Glutamatergic neuron (in vitro differentiated cells): ENCODE measurements at regions not wholly inside any gene's neighbourhood (a gene's known extent, or its start where the extent isn't known, plus 50 kb on each side); places are given as distances from the start of the nearest gene placed in this dataset.

Source experiments
- DNase-seq: peaks from one replicate; pipeline ENCODE4 v3.0.0; 2022
- H3K27ac Mint-ChIP-seq: one replicate; pipeline ENCODE4 v1.8.0; 2020; ENCODE audit warnings: mild to moderate bottlenecking, mixed read lengths, inconsistent platforms; ENCODE audit not compliant: unreplicated experiment
- H3K27me3 Mint-ChIP-seq: one replicate; pipeline ENCODE4 v1.8.0; 2020; ENCODE audit warnings: mild to moderate bottlenecking, moderate library complexity, mixed read lengths, inconsistent platforms; ENCODE audit not compliant: unreplicated experiment
- H3K36me3 Mint-ChIP-seq: one replicate; pipeline ENCODE4 v1.8.0; 2020; ENCODE audit warnings: mild to moderate bottlenecking, mixed read lengths, inconsistent platforms; ENCODE audit not compliant: unreplicated experiment
- H3K4me1 Mint-ChIP-seq: one replicate; pipeline ENCODE4 v1.8.0; 2020; ENCODE audit warnings: mild to moderate bottlenecking, low read depth, mixed read lengths, inconsistent platforms; ENCODE audit not compliant: unreplicated experiment
- H3K4me3 Mint-ChIP-seq: one replicate; pipeline ENCODE4 v1.8.0; 2020; ENCODE audit warnings: mild to moderate bottlenecking, mixed read lengths, inconsistent platforms; ENCODE audit not compliant: unreplicated experiment
- H3K9me3 Mint-ChIP-seq: one replicate; pipeline ENCODE4 v1.8.0; 2020; ENCODE audit warnings: mild to moderate bottlenecking, moderate library complexity, mixed read lengths, inconsistent platforms; ENCODE audit not compliant: unreplicated experiment
- TF ChIP-seq, protein P1 (sequence below): fragments of 200-600 bp; sonication (generic); IDR thresholded peaks from one replicate; pipeline ENCODE4 v1.5.0; 2021; ENCODE audit not compliant: partially characterized antibody, unreplicated experiment

DNA sequence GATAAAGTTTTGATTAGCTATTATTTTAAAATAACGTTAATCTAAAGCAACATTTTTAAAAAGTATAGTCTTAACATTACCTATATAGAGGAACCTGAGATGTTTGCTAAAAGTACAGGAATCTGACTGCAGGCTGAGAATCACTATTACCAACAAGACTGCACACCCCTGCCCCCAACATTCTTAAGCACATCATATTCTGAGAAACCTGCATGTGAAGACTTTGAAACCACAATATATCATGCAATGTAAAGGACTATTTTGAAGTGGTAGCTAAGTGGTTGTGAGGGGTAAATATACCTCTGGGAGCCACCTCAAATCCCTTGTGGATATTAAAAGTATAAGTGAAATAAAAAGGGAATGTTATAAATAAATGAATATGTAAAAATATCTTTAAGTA lies 119.0 kb upstream of the KLF12 start:
- no peak for DNase-seq
- Mint-ChIP-seq H3K4me3 (no peak overlapping the region), H3K4me1 (no peaks in the 10 kb centered on the region), H3K9me3 (peaks cover 4% of the 10 kb centered on the region), H3K36me3 (peaks cover 8% of the 10 kb centered on the region), H3K27me3 (no peaks in the 10 kb centered on the region), H3K27ac (no peak overlapping the region)
- TF ChIP-seq, protein P1, sequence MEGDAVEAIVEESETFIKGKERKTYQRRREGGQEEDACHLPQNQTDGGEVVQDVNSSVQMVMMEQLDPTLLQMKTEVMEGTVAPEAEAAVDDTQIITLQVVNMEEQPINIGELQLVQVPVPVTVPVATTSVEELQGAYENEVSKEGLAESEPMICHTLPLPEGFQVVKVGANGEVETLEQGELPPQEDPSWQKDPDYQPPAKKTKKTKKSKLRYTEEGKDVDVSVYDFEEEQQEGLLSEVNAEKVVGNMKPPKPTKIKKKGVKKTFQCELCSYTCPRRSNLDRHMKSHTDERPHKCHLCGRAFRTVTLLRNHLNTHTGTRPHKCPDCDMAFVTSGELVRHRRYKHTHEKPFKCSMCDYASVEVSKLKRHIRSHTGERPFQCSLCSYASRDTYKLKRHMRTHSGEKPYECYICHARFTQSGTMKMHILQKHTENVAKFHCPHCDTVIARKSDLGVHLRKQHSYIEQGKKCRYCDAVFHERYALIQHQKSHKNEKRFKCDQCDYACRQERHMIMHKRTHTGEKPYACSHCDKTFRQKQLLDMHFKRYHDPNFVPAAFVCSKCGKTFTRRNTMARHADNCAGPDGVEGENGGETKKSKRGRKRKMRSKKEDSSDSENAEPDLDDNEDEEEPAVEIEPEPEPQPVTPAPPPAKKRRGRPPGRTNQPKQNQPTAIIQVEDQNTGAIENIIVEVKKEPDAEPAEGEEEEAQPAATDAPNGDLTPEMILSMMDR = no peak

GRCh38 chr13:74251778-74252519 lies 117.7 kb upstream of the KLF12 start:
- no peaks in the 10 kb centered on the region for H3K27me3 Mint-ChIP-seq
- H3K9me3 Mint-ChIP-seq = peaks cover 3% of the 10 kb centered on the region
- H3K36me3 Mint-ChIP-seq = peaks cover 10% of the 10 kb centered on the region
- no peaks in the 10 kb centered on the region for H3K4me1 Mint-ChIP-seq
- no peak overlapping the region for H3K4me3 Mint-ChIP-seq
- H3K27ac Mint-ChIP-seq = no peak overlapping the region
- TF ChIP-seq, protein P1 = no peak
- DNase-seq = no peak

- H3K27me3 Mint-ChIP-seq = no peaks in the 10 kb centered on the region
- H3K4me3 Mint-ChIP-seq = no peak overlapping the region
- H3K4me1 Mint-ChIP-seq = peaks cover 3% of the 10 kb centered on the region
- H3K9me3 Mint-ChIP-seq = peaks cover 3% of the 10 kb centered on the region
- no peak for DNase-seq
- peaks cover 10% of the 10 kb centered on the region for H3K36me3 Mint-ChIP-seq
- TF ChIP-seq, protein P1 = no peak
- H3K27ac Mint-ChIP-seq = no peak overlapping the region
These were observed 116.6 kb upstream of the KLF12 start for GRCh38 chr13:74250738-74251190.

- Mint-ChIP-seq H3K4me3 (no peak overlapping the region), H3K27ac (no peak overlapping the region), H3K36me3 (peaks cover 10% of the 10 kb centered on the region)
These were observed 114.3 kb upstream of the KLF12 start for GRCh38 chr13:74248477-74248876.

DNA sequence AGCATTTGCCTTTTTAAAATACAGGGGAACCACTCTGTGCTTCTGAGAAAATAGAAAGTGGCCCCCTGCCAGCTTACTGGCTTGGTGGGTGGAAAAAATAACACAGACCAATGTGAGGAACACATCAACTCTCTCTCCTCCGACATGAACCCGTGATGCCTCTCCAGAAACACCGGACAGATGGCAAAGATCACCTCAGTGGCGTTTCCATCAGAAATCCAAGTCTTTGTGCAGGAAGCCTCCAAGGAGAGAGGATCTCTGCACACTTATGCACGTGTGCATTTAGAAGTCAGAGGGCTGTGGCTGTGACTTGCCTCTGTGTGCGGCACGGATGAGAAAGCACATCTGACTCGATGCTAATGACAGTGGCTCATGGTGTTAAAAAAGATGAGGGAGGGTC lies 112.3 kb upstream of the KLF12 start:
- TF ChIP-seq, protein P1 = no peak
- H3K27ac Mint-ChIP-seq = peak overlapping the region; percentile 2
- peaks cover 3% of the 10 kb centered on the region for H3K9me3 Mint-ChIP-seq
- DNase-seq = no peak
- no peaks in the 10 kb centered on the region for H3K27me3 Mint-ChIP-seq
- no peak overlapping the region for H3K4me3 Mint-ChIP-seq
- H3K4me1 Mint-ChIP-seq = peaks cover 3% of the 10 kb centered on the region
- peaks cover 10% of the 10 kb centered on the region for H3K36me3 Mint-ChIP-seq

More at GRCh38 chr13:74248477-74248876, 114.3 kb upstream of the KLF12 start:
- Mint-ChIP-seq H3K27me3 (no peaks in the 10 kb centered on the region), H3K4me1 (peaks cover 3% of the 10 kb centered on the region), H3K9me3 (peaks cover 3% of the 10 kb centered on the region)
- no peak for DNase-seq
- TF ChIP-seq, protein P1 = no peak
